ENCODE measurements at regions not wholly inside any gene's neighbourhood (a gene's known extent, or its start where the extent isn't known, plus 50 kb on each side); places are given as distances from the start of the nearest gene placed in this dataset.

- DNase-seq (ENCODE audit: insufficient read length, low spot score), result no peak
- FAIRE-seq, result no peak
- no peak for TF ChIP-seq CTCF (IDR thresholded peaks at IDR 0.05; ENCODE audit: insufficient read depth, missing control alignments)
Observed at GRCh38 chr2:180258041-180258537, 251.0 kb upstream of the CWC22 start.

DNA sequence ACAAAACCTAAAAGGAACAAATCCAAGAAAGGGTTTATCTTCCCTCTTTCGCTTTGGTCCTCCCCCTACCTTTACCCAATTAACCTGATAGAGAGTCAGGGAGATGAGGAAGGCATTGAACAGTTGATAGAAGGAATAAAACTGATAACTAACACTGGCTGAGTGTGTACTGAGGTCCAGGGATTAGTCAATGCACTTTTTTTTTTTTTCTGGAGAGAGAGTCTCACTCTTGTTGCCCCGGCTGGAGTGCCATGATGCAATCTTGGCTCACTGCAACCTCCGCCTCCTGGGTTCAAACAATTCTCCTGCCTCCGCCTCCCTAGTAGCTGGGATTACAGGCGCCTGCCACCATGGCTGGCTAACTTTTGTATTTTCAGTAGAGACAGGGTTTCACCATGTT lies 250.2 kb upstream of the CWC22 start:
- FAIRE-seq (no peak), DNase-seq (ENCODE audit: insufficient read length, low spot score) (no peak)
- TF ChIP-seq CTCF (IDR thresholded peaks at IDR 0.05; ENCODE audit: insufficient read depth, missing control alignments), result no peak

GRCh38 chr2:180255981-180256380 lies 248.9 kb upstream of the CWC22 start:
- TF ChIP-seq CTCF (IDR thresholded peaks at IDR 0.05; ENCODE audit: insufficient read depth, missing control alignments), result no peak
- FAIRE-seq, result no peak

DNA sequence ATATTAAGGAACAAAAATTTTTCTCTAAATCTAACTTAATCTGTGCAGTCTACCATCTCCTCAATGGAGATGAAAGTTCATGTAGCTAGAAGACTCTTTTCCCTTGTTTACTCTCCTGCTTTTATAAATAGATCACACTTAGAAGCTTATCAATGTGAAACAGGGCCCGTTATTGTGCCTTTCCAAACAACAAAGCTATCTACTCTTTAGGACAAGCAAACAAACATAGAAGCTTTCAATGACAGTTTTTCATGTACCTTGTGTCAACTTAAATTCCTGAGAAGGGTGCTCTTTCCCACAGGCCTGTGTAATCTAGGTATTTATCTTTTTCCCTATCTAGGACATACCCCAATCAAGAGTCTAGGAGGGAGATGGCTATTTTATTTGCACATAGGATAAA lies 247.8 kb upstream of the CWC22 start:
- DNase-seq (ENCODE audit: insufficient read length, low spot score), result no peak
- FAIRE-seq, result no peak

More at GRCh38 chr2:180255981-180256380, 248.9 kb upstream of the CWC22 start:
- DNase-seq (ENCODE audit: insufficient read length, low spot score), result no peak

DNA sequence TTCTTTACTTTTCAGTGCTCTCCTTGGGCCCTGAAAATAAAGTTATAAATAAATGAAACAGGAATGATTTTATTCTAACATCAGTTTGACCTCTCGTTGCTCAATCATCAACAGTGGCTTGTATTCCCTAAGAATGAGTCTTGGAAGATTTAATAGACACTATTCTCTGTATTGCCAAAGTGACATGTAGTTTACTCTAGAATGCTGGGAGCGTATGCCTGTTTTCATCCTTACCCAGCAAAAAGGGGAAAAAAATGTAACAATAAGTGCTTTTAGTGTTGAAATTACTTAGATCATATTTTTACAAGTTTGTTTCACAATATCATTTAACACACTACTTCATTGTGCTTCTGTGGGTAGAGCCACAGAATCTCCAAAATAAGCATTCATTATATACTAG lies 240.6 kb upstream of the CWC22 start:
- no peak for TF ChIP-seq CTCF (IDR thresholded peaks at IDR 0.05; ENCODE audit: insufficient read depth, missing control alignments)
- FAIRE-seq, result no peak
- no peak for DNase-seq (ENCODE audit: insufficient read length, low spot score)

More for the DNA sequence above, 247.8 kb upstream of the CWC22 start:
- TF ChIP-seq CTCF (IDR thresholded peaks at IDR 0.05; ENCODE audit: insufficient read depth, missing control alignments), result no peak

DNA sequence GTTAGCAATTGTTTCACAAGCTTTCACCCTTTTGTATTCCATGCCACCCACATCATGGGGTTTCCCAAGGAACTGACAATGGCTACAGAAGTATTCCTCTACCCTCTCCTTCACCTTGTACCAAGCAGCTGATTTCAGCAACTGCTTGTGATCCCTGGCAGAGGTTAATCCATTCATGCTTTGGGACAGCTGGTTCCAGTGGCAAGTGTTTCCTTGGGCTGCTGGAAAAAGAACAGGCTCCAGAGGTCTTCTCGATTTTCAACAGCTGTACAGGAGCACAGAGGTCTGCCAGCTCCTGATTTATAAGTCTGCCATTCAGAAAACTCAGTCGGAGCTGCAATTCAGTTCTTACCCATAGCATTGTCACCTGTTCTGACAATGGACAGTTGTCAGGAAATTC lies 239.2 kb upstream of the CWC22 start:
- FAIRE-seq, result no peak
- TF ChIP-seq CTCF (IDR thresholded peaks at IDR 0.05; ENCODE audit: insufficient read depth, missing control alignments), result no peak
- no peak for DNase-seq (ENCODE audit: insufficient read length, low spot score)

DNA sequence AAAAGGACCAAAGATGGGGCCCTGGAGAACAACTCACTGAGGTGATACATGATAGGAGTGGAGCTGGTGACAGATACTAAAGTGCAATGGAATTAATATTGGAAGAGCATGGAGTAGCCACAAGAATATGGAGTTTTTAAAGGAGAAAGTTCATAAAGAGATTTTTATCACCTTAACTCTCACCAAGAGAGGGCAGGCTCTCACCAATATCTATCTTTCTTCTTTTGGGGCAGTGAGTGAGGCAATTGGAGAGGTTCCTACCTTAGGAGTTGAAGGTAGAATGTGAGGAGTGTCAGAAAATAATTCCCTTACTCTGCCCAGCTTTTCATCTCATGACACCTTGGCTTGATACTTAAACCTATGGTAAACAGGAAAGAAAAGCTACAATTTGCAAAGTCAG lies 233.7 kb upstream of the CWC22 start:
- DNase-seq (ENCODE audit: insufficient read length, low spot score) (no peak), FAIRE-seq (no peak)
- TF ChIP-seq CTCF (IDR thresholded peaks at IDR 0.05; ENCODE audit: insufficient read depth, missing control alignments), result peak; percentile 20

All from D721Med (cell line).